ENCODE measurements at regions not wholly inside any gene's neighbourhood (a gene's known extent, or its start where the extent isn't known, plus 50 kb on each side); places are given as distances from the start of the nearest gene placed in this dataset.

DNA sequence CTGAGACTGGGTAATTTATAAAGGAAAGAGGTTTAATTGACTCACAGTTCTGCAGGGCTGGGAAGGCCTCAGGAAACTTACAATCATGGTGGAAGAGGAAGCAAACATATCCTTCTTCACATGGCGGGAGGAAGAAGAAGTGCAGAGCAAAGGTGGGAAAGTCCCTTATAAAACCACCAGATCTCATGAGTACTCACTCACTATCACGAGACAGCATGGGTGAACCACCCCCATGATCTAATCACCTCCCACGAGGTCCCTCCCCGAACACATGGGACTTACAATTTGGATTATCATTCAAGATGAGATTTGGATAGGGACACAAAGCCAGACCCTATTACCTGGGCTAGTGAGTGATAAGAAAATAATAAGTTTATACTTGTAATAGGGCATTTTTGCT is 70.6 kb upstream of the HS3ST2 start:
- Mint-ChIP-seq H3K27ac (no peak overlapping the region), H3K4me3 (no peak overlapping the region), H3K36me3 (no peaks in the 10 kb centered on the region), H3K9me3 (peaks cover 4 to 29% (median 20%) of the 10 kb centered on the region in 7 donors), H3K27me3 (ENCODE audit: low read depth in 3 of 3) (peaks cover 0 to 6% (median 5%) of the 10 kb centered on the region in 3 donors), H3K4me1 (peaks cover 1% of the 10 kb centered on the region)
- Histone ChIP-seq H3K9me3 (replicated peaks in 1 of 2; ENCODE audit: control insufficient read depth in 1 of 2, insufficient read depth in 1 of 2, low read length in 2 of 2) (peaks cover 0 to 17% of the 10 kb centered on the region in 2 donors), H2AFZ (ENCODE audit: insufficient read depth, low read depth, low read length, poor library complexity, severe bottlenecking) (no peak overlapping the region), H3K36me3 (replicated peaks in 1 of 2; ENCODE audit: control insufficient read depth in 1 of 2, insufficient read depth in 2 of 2, low read length in 2 of 2) (no peaks in the 10 kb centered on the region), H3K4me3 (replicated peaks in 1 of 3; ENCODE audit: low read depth in 2 of 3, low read length in 3 of 3) (no peak overlapping the region), H3K4me1 (ENCODE audit: control insufficient read depth in 1 of 2, insufficient read depth in 2 of 2, low read length in 2 of 2) (no peaks in the 10 kb centered on the region), H3K27me3 (ENCODE audit: control insufficient read depth in 2 of 2, insufficient read depth in 2 of 2, low read length in 2 of 2) (no peaks in the 10 kb centered on the region), H3K79me2 (ENCODE audit: insufficient read depth, low read length) (no peaks in the 10 kb centered on the region), H3K27ac (ENCODE audit: low read depth in 1 of 2, low read length in 2 of 2) (no peak overlapping the region), H3K4me2 (replicated peaks; ENCODE audit: extremely low read depth, low read length, poor library complexity, severe bottlenecking) (no peak overlapping the region), H3K9ac (ENCODE audit: insufficient read depth, low read length, poor library complexity, severe bottlenecking) (no peak overlapping the region), H4K20me1 (ENCODE audit: insufficient read depth, low read length) (no peaks in the 10 kb centered on the region)
- DNase-seq, result peak in 2 of 3 donors; percentile 7 to 58
- WGBS (ENCODE audit: insufficient coverage), result no CpG with 5 or more reads among the region's 4 CpGs
- TF ChIP-seq, protein P1, sequence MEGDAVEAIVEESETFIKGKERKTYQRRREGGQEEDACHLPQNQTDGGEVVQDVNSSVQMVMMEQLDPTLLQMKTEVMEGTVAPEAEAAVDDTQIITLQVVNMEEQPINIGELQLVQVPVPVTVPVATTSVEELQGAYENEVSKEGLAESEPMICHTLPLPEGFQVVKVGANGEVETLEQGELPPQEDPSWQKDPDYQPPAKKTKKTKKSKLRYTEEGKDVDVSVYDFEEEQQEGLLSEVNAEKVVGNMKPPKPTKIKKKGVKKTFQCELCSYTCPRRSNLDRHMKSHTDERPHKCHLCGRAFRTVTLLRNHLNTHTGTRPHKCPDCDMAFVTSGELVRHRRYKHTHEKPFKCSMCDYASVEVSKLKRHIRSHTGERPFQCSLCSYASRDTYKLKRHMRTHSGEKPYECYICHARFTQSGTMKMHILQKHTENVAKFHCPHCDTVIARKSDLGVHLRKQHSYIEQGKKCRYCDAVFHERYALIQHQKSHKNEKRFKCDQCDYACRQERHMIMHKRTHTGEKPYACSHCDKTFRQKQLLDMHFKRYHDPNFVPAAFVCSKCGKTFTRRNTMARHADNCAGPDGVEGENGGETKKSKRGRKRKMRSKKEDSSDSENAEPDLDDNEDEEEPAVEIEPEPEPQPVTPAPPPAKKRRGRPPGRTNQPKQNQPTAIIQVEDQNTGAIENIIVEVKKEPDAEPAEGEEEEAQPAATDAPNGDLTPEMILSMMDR (IDR thresholded peaks at IDR 0.05), result no peak
- intact Hi-C loops (cut with micrococcal nuclease), result no loop called here

DNA sequence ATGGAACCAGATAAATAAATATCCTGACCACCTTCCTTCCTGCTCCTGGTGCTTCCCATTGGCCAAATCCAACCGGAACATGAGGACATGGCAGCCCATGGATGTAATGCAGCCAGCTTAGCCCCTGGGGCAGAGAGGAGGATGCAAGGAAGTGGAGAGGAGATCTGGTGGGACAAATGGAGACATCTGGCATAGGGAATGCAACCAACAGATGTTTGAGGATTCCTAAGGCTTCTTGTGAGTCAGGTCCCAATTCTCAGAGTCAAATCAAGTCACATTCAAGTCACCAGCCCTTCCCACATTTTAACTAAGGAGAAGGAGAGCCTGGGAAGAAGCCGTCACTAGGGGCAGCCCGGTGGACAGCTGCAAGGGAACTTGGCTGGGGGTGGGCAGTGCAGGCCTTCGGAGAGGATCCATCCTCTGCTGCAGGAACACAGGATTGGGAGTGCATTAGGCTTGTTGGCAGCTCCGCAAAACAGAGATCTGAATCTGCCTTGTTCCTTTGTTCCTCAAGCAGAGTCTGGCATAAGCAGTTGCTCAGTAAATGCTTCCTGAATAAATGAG is 62.8 kb upstream of the HS3ST2 start:
- H3K9me3 ChIP-seq (replicated peaks in 1 of 2; ENCODE audit: control insufficient read depth in 1 of 2, insufficient read depth in 1 of 2, low read length in 2 of 2), result peaks cover 0 to 3% of the 10 kb centered on the region in 2 donors
- H3K27me3 ChIP-seq (ENCODE audit: control insufficient read depth in 2 of 2, insufficient read depth in 2 of 2, low read length in 2 of 2), result peaks cover 0 to 3% of the 10 kb centered on the region in 2 donors
- no peak overlapping the region for H2AFZ ChIP-seq (ENCODE audit: insufficient read depth, low read depth, low read length, poor library complexity, severe bottlenecking)
- H3K4me1 Mint-ChIP-seq, result no peaks in the 10 kb centered on the region
- no peak for DNase-seq
- no peaks in the 10 kb centered on the region for H3K79me2 ChIP-seq (ENCODE audit: insufficient read depth, low read length)
- H3K36me3 ChIP-seq (replicated peaks in 1 of 2; ENCODE audit: control insufficient read depth in 1 of 2, insufficient read depth in 2 of 2, low read length in 2 of 2), result no peaks in the 10 kb centered on the region
- H3K36me3 Mint-ChIP-seq, result no peaks in the 10 kb centered on the region
- 100% methylated on average over 2 of the region's 5 CpGs for WGBS (ENCODE audit: insufficient coverage)
- H3K27ac ChIP-seq (ENCODE audit: low read depth in 1 of 2, low read length in 2 of 2), result no peak overlapping the region
- H3K9ac ChIP-seq (ENCODE audit: insufficient read depth, low read length, poor library complexity, severe bottlenecking), result no peak overlapping the region
- no peak overlapping the region for H3K4me3 Mint-ChIP-seq
- H3K9me3 Mint-ChIP-seq, result peaks cover 0 to 17% (median 9%) of the 10 kb centered on the region in 7 donors
- TF ChIP-seq, protein P1 (IDR thresholded peaks at IDR 0.05), result no peak
- H3K27ac Mint-ChIP-seq, result no peak overlapping the region
- H3K4me1 ChIP-seq (ENCODE audit: control insufficient read depth in 1 of 2, insufficient read depth in 2 of 2, low read length in 2 of 2), result no peaks in the 10 kb centered on the region
- H3K4me2 ChIP-seq (replicated peaks; ENCODE audit: extremely low read depth, low read length, poor library complexity, severe bottlenecking), result no peak overlapping the region
- no peaks in the 10 kb centered on the region for H4K20me1 ChIP-seq (ENCODE audit: insufficient read depth, low read length)
- intact Hi-C loops (cut with micrococcal nuclease), result no loop called here
- H3K27me3 Mint-ChIP-seq (ENCODE audit: low read depth in 3 of 3), result peaks cover 3 to 5% (median 4%) of the 10 kb centered on the region in 3 donors
- H3K4me3 ChIP-seq (replicated peaks in 1 of 3; ENCODE audit: low read depth in 2 of 3, low read length in 3 of 3), result no peak overlapping the region

Measured in CD14-positive monocyte (primary cell).